ENCODE measurements at regions not wholly inside any gene's neighbourhood (a gene's known extent, or its start where the extent isn't known, plus 50 kb on each side); places are given as distances from the start of the nearest gene placed in this dataset.

DNA sequence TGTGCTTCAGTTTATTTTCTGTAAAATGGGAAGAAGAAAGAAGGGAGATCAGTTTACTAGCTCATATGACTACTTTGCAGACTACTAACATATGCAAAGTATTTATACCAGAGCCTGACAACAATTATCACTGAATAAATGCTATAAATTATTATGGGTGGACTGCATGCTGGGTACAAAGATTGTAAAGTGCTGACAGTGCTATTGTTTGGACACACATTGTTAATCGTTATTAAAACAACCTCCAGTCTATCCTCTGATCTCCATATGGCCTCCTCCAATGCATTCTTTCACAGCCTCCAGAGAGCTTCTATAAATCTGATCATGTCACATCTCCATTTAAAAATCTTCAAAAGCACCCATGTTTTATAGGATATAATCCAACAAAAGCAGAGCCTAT lies 90.1 kb upstream of the HS3ST1 start:
- DNase-seq (ENCODE audit: low spot score): no peak
- Histone ChIP-seq H3K27me3 (ENCODE audit: control insufficient read depth in 4 of 4, insufficient read depth in 4 of 4, low read length in 3 of 4) (no peaks in the 10 kb centered on the region), H3K9me3 (ENCODE audit: control insufficient read depth in 4 of 4, low read length in 3 of 4) (no peaks in the 10 kb centered on the region), H3K27ac (ENCODE audit: low read depth in 1 of 2, low read length in 2 of 2) (no peak overlapping the region), H3K4me1 (ENCODE audit: control insufficient read depth in 4 of 4, insufficient read depth in 4 of 4, low read length in 3 of 4) (no peaks in the 10 kb centered on the region), H3K36me3 (ENCODE audit: control insufficient read depth in 4 of 4, insufficient read depth in 3 of 4, low read depth in 1 of 4, low read length in 3 of 4) (no peaks in the 10 kb centered on the region), H3K4me3 (ENCODE audit: low read depth in 1 of 3, low read length in 3 of 3) (no peak overlapping the region), H3K9ac (ENCODE audit: low read depth in 1 of 2, low read length in 2 of 2) (no peak overlapping the region)
- WGBS: 67% methylated on average over 1 of the region's 1 CpG
- TF ChIP-seq, protein P1, sequence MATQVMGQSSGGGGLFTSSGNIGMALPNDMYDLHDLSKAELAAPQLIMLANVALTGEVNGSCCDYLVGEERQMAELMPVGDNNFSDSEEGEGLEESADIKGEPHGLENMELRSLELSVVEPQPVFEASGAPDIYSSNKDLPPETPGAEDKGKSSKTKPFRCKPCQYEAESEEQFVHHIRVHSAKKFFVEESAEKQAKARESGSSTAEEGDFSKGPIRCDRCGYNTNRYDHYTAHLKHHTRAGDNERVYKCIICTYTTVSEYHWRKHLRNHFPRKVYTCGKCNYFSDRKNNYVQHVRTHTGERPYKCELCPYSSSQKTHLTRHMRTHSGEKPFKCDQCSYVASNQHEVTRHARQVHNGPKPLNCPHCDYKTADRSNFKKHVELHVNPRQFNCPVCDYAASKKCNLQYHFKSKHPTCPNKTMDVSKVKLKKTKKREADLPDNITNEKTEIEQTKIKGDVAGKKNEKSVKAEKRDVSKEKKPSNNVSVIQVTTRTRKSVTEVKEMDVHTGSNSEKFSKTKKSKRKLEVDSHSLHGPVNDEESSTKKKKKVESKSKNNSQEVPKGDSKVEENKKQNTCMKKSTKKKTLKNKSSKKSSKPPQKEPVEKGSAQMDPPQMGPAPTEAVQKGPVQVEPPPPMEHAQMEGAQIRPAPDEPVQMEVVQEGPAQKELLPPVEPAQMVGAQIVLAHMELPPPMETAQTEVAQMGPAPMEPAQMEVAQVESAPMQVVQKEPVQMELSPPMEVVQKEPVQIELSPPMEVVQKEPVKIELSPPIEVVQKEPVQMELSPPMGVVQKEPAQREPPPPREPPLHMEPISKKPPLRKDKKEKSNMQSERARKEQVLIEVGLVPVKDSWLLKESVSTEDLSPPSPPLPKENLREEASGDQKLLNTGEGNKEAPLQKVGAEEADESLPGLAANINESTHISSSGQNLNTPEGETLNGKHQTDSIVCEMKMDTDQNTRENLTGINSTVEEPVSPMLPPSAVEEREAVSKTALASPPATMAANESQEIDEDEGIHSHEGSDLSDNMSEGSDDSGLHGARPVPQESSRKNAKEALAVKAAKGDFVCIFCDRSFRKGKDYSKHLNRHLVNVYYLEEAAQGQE (IDR thresholded peaks at IDR 0.05): no peak
- TF ChIP-seq TAF1 (conservative IDR thresholded peaks at IDR 0.05) (no peak), JUND (IDR thresholded peaks at IDR 0.05) (no peak), HNF4A (conservative IDR thresholded peaks at IDR 0.05) (no peak), SP1 (IDR thresholded peaks at IDR 0.05) (no peak), HNF4G (IDR thresholded peaks at IDR 0.05) (no peak), EGR1 (IDR thresholded peaks at IDR 0.05; ENCODE audit: low read depth in 2 of 2) (no peak), GABPA (IDR thresholded peaks at IDR 0.05 in 1 of 2, conservative IDR thresholded peaks at IDR 0.05 in 1 of 2) (no peak), RAD21 (IDR thresholded peaks at IDR 0.05) (no peak), RXRA (IDR thresholded peaks at IDR 0.05) (no peak), NR2F2 (IDR thresholded peaks at IDR 0.05) (no peak), FOXA2 (IDR thresholded peaks at IDR 0.05) (no peak), YY1 (IDR thresholded peaks at IDR 0.05) (no peak)
- TF ChIP-seq, protein P2, sequence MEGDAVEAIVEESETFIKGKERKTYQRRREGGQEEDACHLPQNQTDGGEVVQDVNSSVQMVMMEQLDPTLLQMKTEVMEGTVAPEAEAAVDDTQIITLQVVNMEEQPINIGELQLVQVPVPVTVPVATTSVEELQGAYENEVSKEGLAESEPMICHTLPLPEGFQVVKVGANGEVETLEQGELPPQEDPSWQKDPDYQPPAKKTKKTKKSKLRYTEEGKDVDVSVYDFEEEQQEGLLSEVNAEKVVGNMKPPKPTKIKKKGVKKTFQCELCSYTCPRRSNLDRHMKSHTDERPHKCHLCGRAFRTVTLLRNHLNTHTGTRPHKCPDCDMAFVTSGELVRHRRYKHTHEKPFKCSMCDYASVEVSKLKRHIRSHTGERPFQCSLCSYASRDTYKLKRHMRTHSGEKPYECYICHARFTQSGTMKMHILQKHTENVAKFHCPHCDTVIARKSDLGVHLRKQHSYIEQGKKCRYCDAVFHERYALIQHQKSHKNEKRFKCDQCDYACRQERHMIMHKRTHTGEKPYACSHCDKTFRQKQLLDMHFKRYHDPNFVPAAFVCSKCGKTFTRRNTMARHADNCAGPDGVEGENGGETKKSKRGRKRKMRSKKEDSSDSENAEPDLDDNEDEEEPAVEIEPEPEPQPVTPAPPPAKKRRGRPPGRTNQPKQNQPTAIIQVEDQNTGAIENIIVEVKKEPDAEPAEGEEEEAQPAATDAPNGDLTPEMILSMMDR (IDR thresholded peaks at IDR 0.05; ENCODE audit: low read depth, low read length, missing input control): no peak
- TF ChIP-seq, protein P3, sequence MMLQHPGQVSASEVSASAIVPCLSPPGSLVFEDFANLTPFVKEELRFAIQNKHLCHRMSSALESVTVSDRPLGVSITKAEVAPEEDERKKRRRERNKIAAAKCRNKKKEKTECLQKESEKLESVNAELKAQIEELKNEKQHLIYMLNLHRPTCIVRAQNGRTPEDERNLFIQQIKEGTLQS (IDR thresholded peaks at IDR 0.05): no peak
- TF ChIP-seq, protein P4, sequence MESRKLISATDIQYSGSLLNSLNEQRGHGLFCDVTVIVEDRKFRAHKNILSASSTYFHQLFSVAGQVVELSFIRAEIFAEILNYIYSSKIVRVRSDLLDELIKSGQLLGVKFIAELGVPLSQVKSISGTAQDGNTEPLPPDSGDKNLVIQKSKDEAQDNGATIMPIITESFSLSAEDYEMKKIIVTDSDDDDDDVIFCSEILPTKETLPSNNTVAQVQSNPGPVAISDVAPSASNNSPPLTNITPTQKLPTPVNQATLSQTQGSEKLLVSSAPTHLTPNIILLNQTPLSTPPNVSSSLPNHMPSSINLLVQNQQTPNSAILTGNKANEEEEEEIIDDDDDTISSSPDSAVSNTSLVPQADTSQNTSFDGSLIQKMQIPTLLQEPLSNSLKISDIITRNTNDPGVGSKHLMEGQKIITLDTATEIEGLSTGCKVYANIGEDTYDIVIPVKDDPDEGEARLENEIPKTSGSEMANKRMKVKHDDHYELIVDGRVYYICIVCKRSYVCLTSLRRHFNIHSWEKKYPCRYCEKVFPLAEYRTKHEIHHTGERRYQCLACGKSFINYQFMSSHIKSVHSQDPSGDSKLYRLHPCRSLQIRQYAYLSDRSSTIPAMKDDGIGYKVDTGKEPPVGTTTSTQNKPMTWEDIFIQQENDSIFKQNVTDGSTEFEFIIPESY (IDR thresholded peaks at IDR 0.05): no peak
- TF ChIP-seq, protein P5, sequence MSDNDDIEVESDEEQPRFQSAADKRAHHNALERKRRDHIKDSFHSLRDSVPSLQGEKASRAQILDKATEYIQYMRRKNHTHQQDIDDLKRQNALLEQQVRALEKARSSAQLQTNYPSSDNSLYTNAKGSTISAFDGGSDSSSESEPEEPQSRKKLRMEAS (IDR thresholded peaks at IDR 0.05): no peak
